ENCODE measurements at regions not wholly inside any gene's neighbourhood (a gene's known extent, or its start where the extent isn't known, plus 50 kb on each side); places are given as distances from the start of the nearest gene placed in this dataset.
"Not testable (repeated sequence)": the region's sequence is repeated elsewhere in the genome, so short reads cannot be mapped to it uniquely, and the experiment has no call there.

DNA sequence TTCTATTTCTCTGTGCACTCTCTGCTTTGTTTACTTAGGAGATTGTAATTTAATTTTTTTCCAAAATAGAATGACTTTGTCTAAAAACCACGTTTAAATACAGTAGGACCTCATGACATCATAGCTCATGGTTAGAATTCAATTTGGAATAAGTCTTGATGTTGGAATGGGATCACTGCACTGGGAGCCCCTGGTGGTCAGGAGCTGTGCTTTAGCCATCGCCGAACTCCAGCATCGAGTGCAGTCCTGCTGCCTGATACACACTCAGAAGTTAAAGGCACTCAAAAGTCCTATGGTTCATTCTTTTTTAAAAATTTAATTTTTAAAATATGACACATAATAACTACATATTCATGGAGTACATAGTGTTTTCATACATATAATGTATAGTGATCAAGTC is 75.1 kb downstream of the TEX35 start:
- TF ChIP-seq CTCF (IDR thresholded peaks at IDR 0.05; ENCODE audit: low read depth, low read length, missing control alignments) = no peak
- DNase-seq (ENCODE audit: extremely low read depth, low read depth) = no peak
- no peak overlapping the region for H3K4me3 ChIP-seq (replicated peaks; ENCODE audit: low read depth, low read length)

DNA sequence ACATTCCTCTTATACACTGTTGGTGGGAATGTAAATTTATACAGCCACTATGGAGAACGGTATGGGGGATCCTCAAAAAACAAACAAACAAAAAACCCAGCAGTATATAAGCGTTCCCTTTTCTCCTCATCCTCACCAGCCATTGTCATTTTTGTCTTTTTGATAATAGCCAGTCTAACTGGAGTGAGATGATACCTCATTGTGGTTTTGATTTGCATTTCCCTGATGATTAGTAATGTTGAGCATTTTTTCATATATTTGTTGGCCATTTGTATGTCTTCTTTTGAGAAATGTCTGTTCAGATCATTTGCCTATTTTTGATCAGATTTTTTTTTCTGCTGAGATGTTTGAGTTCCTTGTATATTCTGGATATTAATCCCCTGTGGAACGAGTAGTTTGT is 76.1 kb downstream of the TEX35 start:
- not testable (repeated sequence) for DNase-seq (ENCODE audit: extremely low read depth, low read depth); H3K4me3 ChIP-seq (replicated peaks; ENCODE audit: low read depth, low read length)

- H3K4me3 ChIP-seq (replicated peaks; ENCODE audit: low read depth, low read length); DNase-seq (ENCODE audit: extremely low read depth, low read depth): not testable (repeated sequence)
Observed at GRCh38 chr1:178591811-178592210, 78.9 kb downstream of the TEX35 start.

- no peak overlapping the region for H3K4me3 ChIP-seq (replicated peaks; ENCODE audit: low read depth, low read length)
- DNase-seq (ENCODE audit: extremely low read depth, low read depth) = no peak
- TF ChIP-seq CTCF (IDR thresholded peaks at IDR 0.05; ENCODE audit: low read depth, low read length, missing control alignments) = no peak
Observed at GRCh38 chr1:178593515-178593914, 80.6 kb downstream of the TEX35 start.

DNA sequence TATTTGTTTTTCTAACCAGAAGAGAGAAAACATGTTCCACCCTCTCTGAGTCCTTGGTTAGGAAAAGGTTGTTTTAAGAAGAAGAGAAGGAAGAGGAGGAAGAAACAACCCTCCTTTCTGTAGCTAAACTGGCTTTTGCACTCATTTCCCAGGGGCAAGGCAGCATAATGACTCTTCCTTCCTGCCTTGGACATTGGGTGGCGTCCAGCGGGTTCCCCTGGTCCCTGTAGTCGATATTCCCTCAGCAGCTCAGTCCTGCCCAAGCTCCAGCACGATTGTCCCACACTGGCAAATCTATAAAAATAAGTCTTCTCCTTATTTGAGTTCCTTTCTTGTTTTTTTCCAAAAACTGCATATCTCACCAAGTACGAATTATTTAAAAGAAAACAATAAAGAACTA is 81.2 kb downstream of the TEX35 start:
- no peak for DNase-seq (ENCODE audit: extremely low read depth, low read depth)
- no peak for TF ChIP-seq CTCF (IDR thresholded peaks at IDR 0.05; ENCODE audit: low read depth, low read length, missing control alignments)

DNA sequence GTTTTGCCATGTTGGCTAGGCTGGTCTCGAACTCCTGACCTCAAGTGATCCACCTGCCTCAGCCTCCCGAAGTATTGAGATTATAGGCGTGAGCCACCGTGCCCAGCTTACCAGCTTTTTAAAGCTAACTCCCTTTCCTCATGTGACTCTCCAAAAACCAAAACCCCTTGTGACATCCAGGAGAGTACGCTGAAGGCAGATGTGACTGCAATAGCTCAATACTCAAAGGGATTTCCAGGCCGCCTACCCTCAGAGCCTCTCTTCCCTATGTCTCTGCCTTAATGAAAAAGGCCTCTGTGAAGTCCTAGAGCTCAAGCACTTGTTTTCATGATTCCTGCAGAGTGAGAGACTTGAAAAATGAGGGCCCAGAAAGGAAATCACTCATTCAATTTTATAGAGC is 82.6 kb downstream of the TEX35 start:
- no peak for DNase-seq (ENCODE audit: extremely low read depth, low read depth)
- no peak for TF ChIP-seq CTCF (IDR thresholded peaks at IDR 0.05; ENCODE audit: low read depth, low read length, missing control alignments)
- H3K4me3 ChIP-seq (replicated peaks; ENCODE audit: low read depth, low read length) = no peak overlapping the region

More for the DNA sequence above, 81.2 kb downstream of the TEX35 start:
- H3K4me3 ChIP-seq (replicated peaks; ENCODE audit: low read depth, low read length) = no peak overlapping the region

DNA sequence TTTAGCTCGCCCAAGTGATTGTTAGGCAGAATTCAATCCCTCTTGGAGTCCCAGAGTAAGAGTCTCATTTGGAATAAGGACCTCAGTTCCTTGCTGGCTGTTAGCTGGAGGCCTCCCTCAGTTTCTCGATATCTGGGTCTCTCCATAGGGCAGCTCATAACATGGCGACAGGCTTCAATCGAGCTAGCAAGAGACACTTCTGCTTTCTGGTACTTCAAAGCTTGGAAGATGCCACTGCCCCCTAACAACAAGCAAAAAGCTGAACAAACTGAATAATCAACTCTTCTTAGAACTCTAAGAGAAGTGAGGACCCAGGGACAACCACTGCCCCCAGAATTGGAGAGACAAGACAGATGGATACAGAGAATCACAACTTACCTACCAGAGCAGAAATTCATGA is 86.2 kb downstream of the TEX35 start:
- no peak for TF ChIP-seq CTCF (IDR thresholded peaks at IDR 0.05; ENCODE audit: low read depth, low read length, missing control alignments)
- DNase-seq (ENCODE audit: extremely low read depth, low read depth) = no peak
- no peak overlapping the region for H3K4me3 ChIP-seq (replicated peaks; ENCODE audit: low read depth, low read length)

GRCh38 chr1:178599745-178600144 is 86.8 kb downstream of the TEX35 start:
- no peak overlapping the region for H3K4me3 ChIP-seq (replicated peaks; ENCODE audit: low read depth, low read length)
- TF ChIP-seq CTCF (IDR thresholded peaks at IDR 0.05; ENCODE audit: low read depth, low read length, missing control alignments) = no peak
- no peak for DNase-seq (ENCODE audit: extremely low read depth, low read depth)
